ENCODE measurements at regions not wholly inside any gene's neighbourhood (a gene's known extent, or its start where the extent isn't known, plus 50 kb on each side); places are given as distances from the start of the nearest gene placed in this dataset.
"Not testable (repeated sequence)": the region's sequence is repeated elsewhere in the genome, so short reads cannot be mapped to it uniquely, and the experiment has no call there.

DNA sequence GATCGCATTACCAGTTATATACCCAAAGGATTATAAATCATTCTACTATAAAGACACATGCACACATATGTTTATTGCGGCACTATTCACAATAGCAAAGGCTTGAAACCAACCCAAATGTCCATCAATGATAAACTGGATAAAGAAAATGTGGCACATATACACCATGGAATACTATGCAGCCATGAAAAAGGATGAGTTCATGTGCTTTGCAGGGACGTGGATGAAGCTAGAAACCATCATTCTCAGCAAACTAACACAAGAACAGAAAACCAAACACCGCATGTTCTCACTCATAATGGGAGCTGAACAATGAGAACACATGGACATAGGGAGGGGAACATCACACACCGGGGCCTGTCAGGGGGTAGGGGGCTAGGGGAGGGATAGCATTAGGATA, 495.8 kb downstream of the AACS start:
- H4K20me1 ChIP-seq (replicated peaks in 1 of 2; ENCODE audit: control insufficient read depth in 1 of 2, insufficient read depth in 2 of 2, low read length in 2 of 2); H2BK120ac ChIP-seq (replicated peaks; ENCODE audit: low read depth, low read length); H3K56ac ChIP-seq (replicated peaks; ENCODE audit: insufficient read length, low read depth, low read length); DNase-seq (ENCODE audit: low read depth in 1 of 2, low spot score in 2 of 2); H3K79me1 ChIP-seq (ENCODE audit: low read depth, low read length); H3K4ac ChIP-seq (replicated peaks; ENCODE audit: insufficient read length, low read depth, low read length); H3K18ac ChIP-seq (ENCODE audit: extremely low read depth, low read length); H3K36me3 ChIP-seq (ENCODE audit: control insufficient read depth in 2 of 4, insufficient read depth in 4 of 4, low read length in 3 of 4); H2AK5ac ChIP-seq (ENCODE audit: low read depth, low read length); H3K79me2 ChIP-seq (ENCODE audit: control insufficient read depth in 1 of 2, insufficient read depth in 2 of 2, low read length in 2 of 2); H2BK12ac ChIP-seq (ENCODE audit: low read depth, low read length); H2BK20ac ChIP-seq (ENCODE audit: low read length); H4K5ac ChIP-seq (ENCODE audit: insufficient read length, low read depth, low read length); H2BK15ac ChIP-seq (ENCODE audit: low read length); H3K9me3 ChIP-seq (ENCODE audit: insufficient read depth in 2 of 2, low read depth in 1 of 2, low read length in 1 of 2); H4K91ac ChIP-seq (replicated peaks; ENCODE audit: insufficient read length, low read length); FAIRE-seq; H3K4me3 ChIP-seq (ENCODE audit: extremely low read depth in 1 of 4, insufficient read depth in 2 of 4, low read depth in 3 of 4, low read length in 4 of 4); H3K23me2 ChIP-seq (ENCODE audit: low read depth, low read length); H2BK5ac ChIP-seq (ENCODE audit: low read depth, low read length); H3K27ac ChIP-seq (ENCODE audit: low read depth, low read length); H3K27me3 ChIP-seq (replicated peaks in 1 of 4; ENCODE audit: control insufficient read depth in 3 of 4, extremely low read depth in 1 of 4, insufficient read depth in 3 of 4, low read length in 3 of 4); POLR2A ChIA-PET (ENCODE audit: partially characterized antibody); H4K8ac ChIP-seq (ENCODE audit: extremely low read depth, insufficient read depth, low read length); H3K23ac ChIP-seq (ENCODE audit: insufficient read length); H3K9ac ChIP-seq (replicated peaks in 1 of 4; ENCODE audit: extremely low read depth in 1 of 4, low read depth in 3 of 4, low read length in 3 of 4); H3K14ac ChIP-seq (ENCODE audit: insufficient read length); H3K4me1 ChIP-seq (replicated peaks in 1 of 4; ENCODE audit: control insufficient read depth in 3 of 4, insufficient read depth in 4 of 4, low read length in 3 of 4); H3K4me2 ChIP-seq (ENCODE audit: insufficient read depth in 1 of 2, low read depth in 2 of 2, low read length in 2 of 2); H2AFZ ChIP-seq (ENCODE audit: low read length): not testable (repeated sequence)
- WGBS, 2 experiments (ENCODE audit: extremely low coverage in 1 of 2, insufficient coverage in 1 of 2, insufficient read length in 1 of 2, insufficient replicate concordance in 2 of 2, low coverage in 1 of 2, low lambda C conversion rate in 2 of 2, missing lambda C conversion rate in 1 of 2), result 95% methylated on average over 5 of the region's 5 CpGs; no CpG with 5 or more reads in 1 of the 2 experiments
- CTCF ChIA-PET (ENCODE audit: partially characterized antibody), result interaction anchor here (0.6 to 1.8 kb wide), 3 partner anchors 9 to 12 kb away, joined by 3 to 6 read pairs (median 5); no protein-coding TSS in a partner anchor
